ENCODE measurements at regions not wholly inside any gene's neighbourhood (a gene's known extent, or its start where the extent isn't known, plus 50 kb on each side); places are given as distances from the start of the nearest gene placed in this dataset.

- TF ChIP-seq CTCF (IDR thresholded peaks at IDR 0.05) = no peak
- TF ChIP-seq EZH2 (IDR thresholded peaks at IDR 0.05) = no peak
- no peak for TF ChIP-seq EZH2phosphoT487 (IDR thresholded peaks at IDR 0.05)
These were observed 92.4 kb upstream of the SORBS2 start for GRCh38 chr4:185904381-185904780.

Data from neural progenitor cell (in vitro differentiated cells).